Ovary (tissue), 3 donors: ENCODE measurements at regions not wholly inside any gene's neighbourhood (a gene's known extent, or its start where the extent isn't known, plus 50 kb on each side); places are given as distances from the start of the nearest gene placed in this dataset.

Experiments
- POLR2A ChIP-seq: fragments of 450-650 bp; IDR thresholded peaks from one replicate; pipeline ENCODE4 v1.6.1; 2017; ENCODE audit warnings: antibody characterized with exemption, mild to moderate bottlenecking, moderate library complexity
- TF ChIP-seq, protein P1 (sequence below), 3 donors: fragments of 450-650 bp in 2 of 3; fragments of 200-600 bp in 1 of 3; IDR thresholded peaks; one replicate each; pipeline versions ENCODE4 v1.5.1 to v1.8.0; 2016 to 2022; ENCODE audit warnings: antibody characterized with exemption in 3 of 3, mild to moderate bottlenecking in 1 of 3
- donor health status: DM: no; HTN: no; CAD: no.

DNA sequence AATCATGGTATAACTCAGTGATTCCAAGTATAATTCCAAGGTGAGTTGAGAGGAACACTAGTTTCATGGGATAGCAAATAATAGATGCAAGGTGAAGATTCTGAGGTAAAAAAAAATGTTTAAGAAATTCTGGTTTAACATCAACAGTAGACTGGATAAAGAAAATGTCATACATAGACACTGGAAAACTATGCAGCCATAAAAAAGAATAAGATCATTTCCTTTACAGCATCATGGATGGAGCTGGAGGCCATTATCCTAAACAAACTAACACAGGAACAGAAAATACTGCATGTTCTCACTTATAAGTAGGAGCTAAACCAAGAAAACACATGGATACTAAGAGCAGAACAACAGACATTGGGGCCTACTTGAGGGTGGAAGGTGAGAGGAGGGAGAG is 54.6 kb upstream of the LEF1 start:
- TF ChIP-seq, protein P1, sequence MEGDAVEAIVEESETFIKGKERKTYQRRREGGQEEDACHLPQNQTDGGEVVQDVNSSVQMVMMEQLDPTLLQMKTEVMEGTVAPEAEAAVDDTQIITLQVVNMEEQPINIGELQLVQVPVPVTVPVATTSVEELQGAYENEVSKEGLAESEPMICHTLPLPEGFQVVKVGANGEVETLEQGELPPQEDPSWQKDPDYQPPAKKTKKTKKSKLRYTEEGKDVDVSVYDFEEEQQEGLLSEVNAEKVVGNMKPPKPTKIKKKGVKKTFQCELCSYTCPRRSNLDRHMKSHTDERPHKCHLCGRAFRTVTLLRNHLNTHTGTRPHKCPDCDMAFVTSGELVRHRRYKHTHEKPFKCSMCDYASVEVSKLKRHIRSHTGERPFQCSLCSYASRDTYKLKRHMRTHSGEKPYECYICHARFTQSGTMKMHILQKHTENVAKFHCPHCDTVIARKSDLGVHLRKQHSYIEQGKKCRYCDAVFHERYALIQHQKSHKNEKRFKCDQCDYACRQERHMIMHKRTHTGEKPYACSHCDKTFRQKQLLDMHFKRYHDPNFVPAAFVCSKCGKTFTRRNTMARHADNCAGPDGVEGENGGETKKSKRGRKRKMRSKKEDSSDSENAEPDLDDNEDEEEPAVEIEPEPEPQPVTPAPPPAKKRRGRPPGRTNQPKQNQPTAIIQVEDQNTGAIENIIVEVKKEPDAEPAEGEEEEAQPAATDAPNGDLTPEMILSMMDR (IDR thresholded peaks at IDR 0.05) = no peak
- TF ChIP-seq POLR2A = no peak
